NT2/D1 (cell line): ENCODE measurements at regions not wholly inside any gene's neighbourhood (a gene's known extent, or its start where the extent isn't known, plus 50 kb on each side); places are given as distances from the start of the nearest gene placed in this dataset.

Source experiments
- YY1 ChIP-seq: IDR thresholded peaks from 2 replicates; pipeline ENCODE4 v1.6.1; 2011; ENCODE audit not compliant: insufficient read length, insufficient read depth
- ZNF274 ChIP-seq: IDR thresholded peaks from 2 replicates; pipeline ENCODE4 v1.6.1; 2011; ENCODE audit warnings: mild to moderate bottlenecking, low read depth, low read length

GRCh38 chr2:107592280-107592624 lies 234.4 kb upstream of the RGPD4 start:
- TF ChIP-seq YY1 = no peak
- TF ChIP-seq ZNF274 = no peak
